IPS DF 6.9 (cell line): ENCODE measurements at regions not wholly inside any gene's neighbourhood (a gene's known extent, or its start where the extent isn't known, plus 50 kb on each side); places are given as distances from the start of the nearest gene placed in this dataset.

ENCODE experiments used
- DNase-seq: peaks from one replicate; pipeline ENCODE4 v3.0.0-alpha.2; 2013; ENCODE audit warnings: low read depth, low spot score
- H3K27ac ChIP-seq: one replicate; pipeline ENCODE4 v1.5.1; 2013; ENCODE audit warnings: low read length, control low read depth
- H3K27me3 ChIP-seq: 2 replicates; pipeline ENCODE4 v1.6.1; 2013; ENCODE audit warnings: mild to moderate bottlenecking, low read length; ENCODE audit not compliant: control insufficient read depth, insufficient read depth
- H3K36me3 ChIP-seq: 2 replicates; pipeline ENCODE4 v1.6.1; 2013; ENCODE audit warnings: low read length; ENCODE audit not compliant: control insufficient read depth, insufficient read depth
- H3K4me1 ChIP-seq: 2 replicates; pipeline ENCODE4 v1.6.1; 2013; ENCODE audit warnings: low read length; ENCODE audit not compliant: control insufficient read depth, insufficient read depth
- H3K4me3 ChIP-seq: 2 replicates; pipeline ENCODE4 v1.5.1; 2013; ENCODE audit warnings: mild to moderate bottlenecking, low read length
- H3K9me3 ChIP-seq: 2 replicates; pipeline ENCODE4 v1.6.1; 2013; ENCODE audit warnings: low read length, inconsistent platforms; ENCODE audit not compliant: control insufficient read depth, insufficient read depth
- WGBS: extraction: QIAGEN DNeasy Blood & Tissue Kit; methylation state at CpG from one replicate; pipeline ENCODE4 v1.1.7; 2013; ENCODE audit warnings: mixed read lengths, missing lambda C conversion rate; ENCODE audit not compliant: insufficient read length, insufficient coverage; 5-methylcytosine and 5-hydroxymethylcytosine counted together

GRCh38 chr4:181964731-181965130, 278.5 kb upstream of the TENM3 start:
- no peaks in the 10 kb centered on the region; the same call in 1 of the 2 replicates for H3K9me3 ChIP-seq
- no peaks in the 10 kb centered on the region for H3K27me3 ChIP-seq
- WGBS, result no CpG with 5 or more reads among the region's 8 CpGs
- H3K36me3 ChIP-seq, result no peaks in the 10 kb centered on the region
- H3K4me3 ChIP-seq, result no peak overlapping the region
- H3K4me1 ChIP-seq, result peaks cover 1% of the 10 kb centered on the region; the same call in 1 of the 2 replicates
- DNase-seq, result no peak
- no peak overlapping the region for H3K27ac ChIP-seq

- Histone ChIP-seq H3K27ac (no peak overlapping the region), H3K36me3 (no peaks in the 10 kb centered on the region), H3K9me3 (no peaks in the 10 kb centered on the region; the same call in 1 of the 2 replicates), H3K4me1 (peaks cover 1% of the 10 kb centered on the region; the same call in 1 of the 2 replicates), H3K27me3 (no peaks in the 10 kb centered on the region), H3K4me3 (no peak overlapping the region)
- no peak for DNase-seq
- no CpG with 5 or more reads among the region's 1 CpG for WGBS
These were observed 277.1 kb upstream of the TENM3 start for GRCh38 chr4:181966104-181966551.

- WGBS, result no CpG with 5 or more reads among the region's 3 CpGs
- Histone ChIP-seq H3K27me3 (no peaks in the 10 kb centered on the region), H3K27ac (no peak overlapping the region), H3K4me3 (no peak overlapping the region), H3K4me1 (peaks cover 1% of the 10 kb centered on the region; the same call in 1 of the 2 replicates), H3K9me3 (no peaks in the 10 kb centered on the region; the same call in 1 of the 2 replicates), H3K36me3 (no peaks in the 10 kb centered on the region)
- no peak for DNase-seq
These were observed 275.8 kb upstream of the TENM3 start for GRCh38 chr4:181967401-181967800.

GRCh38 chr4:181968371-181968770, 274.8 kb upstream of the TENM3 start:
- no peaks in the 10 kb centered on the region for H3K36me3 ChIP-seq
- no peaks in the 10 kb centered on the region for H3K27me3 ChIP-seq
- no CpG with 5 or more reads among the region's 6 CpGs for WGBS
- peaks cover 1% of the 10 kb centered on the region; the same call in 1 of the 2 replicates for H3K4me1 ChIP-seq
- no peak overlapping the region for H3K27ac ChIP-seq
- H3K9me3 ChIP-seq, result no peaks in the 10 kb centered on the region; the same call in 1 of the 2 replicates
- H3K4me3 ChIP-seq, result no peak overlapping the region
- no peak for DNase-seq

GRCh38 chr4:181969151-181969550, 274.1 kb upstream of the TENM3 start:
- Histone ChIP-seq H3K4me1 (peaks cover 1% of the 10 kb centered on the region; the same call in 1 of the 2 replicates), H3K9me3 (no peaks in the 10 kb centered on the region; the same call in 1 of the 2 replicates), H3K4me3 (no peak overlapping the region), H3K36me3 (no peaks in the 10 kb centered on the region), H3K27ac (no peak overlapping the region), H3K27me3 (no peaks in the 10 kb centered on the region)
- DNase-seq, result no peak
- WGBS, result no CpG with 5 or more reads among the region's 5 CpGs

GRCh38 chr4:181970366-181970765, 272.8 kb upstream of the TENM3 start:
- H3K27me3 ChIP-seq, result no peaks in the 10 kb centered on the region
- no peak overlapping the region for H3K4me3 ChIP-seq
- DNase-seq, result no peak
- 0 out of 2 replicates have a peak, but pooled peaks cover 1% of the 10 kb centered on the region for H3K4me1 ChIP-seq
- H3K27ac ChIP-seq, result no peak overlapping the region
- no peaks in the 10 kb centered on the region for H3K9me3 ChIP-seq
- H3K36me3 ChIP-seq, result no peaks in the 10 kb centered on the region
- WGBS, result no CpG with 5 or more reads among the region's 4 CpGs

GRCh38 chr4:181971411-181971810, 271.8 kb upstream of the TENM3 start:
- DNase-seq, result no peak
- H3K27ac ChIP-seq, result no peak overlapping the region

GRCh38 chr4:181971973-181972372, 271.2 kb upstream of the TENM3 start:
- no peaks in the 10 kb centered on the region for H3K4me1 ChIP-seq
- WGBS, result no CpG with 5 or more reads among the region's 3 CpGs
- no peaks in the 10 kb centered on the region for H3K27me3 ChIP-seq
- DNase-seq, result no peak
- H3K9me3 ChIP-seq, result no peaks in the 10 kb centered on the region
- H3K4me3 ChIP-seq, result no peak overlapping the region
- no peak overlapping the region for H3K27ac ChIP-seq
- no peaks in the 10 kb centered on the region for H3K36me3 ChIP-seq

More at GRCh38 chr4:181971411-181971810, 271.8 kb upstream of the TENM3 start:
- Histone ChIP-seq H3K4me1 (0 out of 2 replicates have a peak, but pooled peaks cover 1% of the 10 kb centered on the region), H3K4me3 (no peak overlapping the region), H3K27me3 (no peaks in the 10 kb centered on the region), H3K36me3 (no peaks in the 10 kb centered on the region), H3K9me3 (no peaks in the 10 kb centered on the region)
- WGBS, result no CpG with 5 or more reads among the region's 4 CpGs

GRCh38 chr4:181976764-181977163, 266.4 kb upstream of the TENM3 start:
- DNase-seq, result no peak
- no peaks in the 10 kb centered on the region for H3K27me3 ChIP-seq
- no CpG with 5 or more reads among the region's 8 CpGs for WGBS
- no peaks in the 10 kb centered on the region for H3K9me3 ChIP-seq
- no peaks in the 10 kb centered on the region for H3K36me3 ChIP-seq
- H3K27ac ChIP-seq, result no peak overlapping the region
- H3K4me3 ChIP-seq, result no peak overlapping the region
- H3K4me1 ChIP-seq, result no peaks in the 10 kb centered on the region

GRCh38 chr4:181982437-181982836, 260.8 kb upstream of the TENM3 start:
- no CpG with 5 or more reads among the region's 2 CpGs for WGBS
- no peak overlapping the region for H3K27ac ChIP-seq
- H3K36me3 ChIP-seq, result no peaks in the 10 kb centered on the region
- H3K4me3 ChIP-seq, result no peak overlapping the region
- no peaks in the 10 kb centered on the region for H3K4me1 ChIP-seq
- H3K9me3 ChIP-seq, result no peaks in the 10 kb centered on the region
- no peak for DNase-seq
- no peaks in the 10 kb centered on the region for H3K27me3 ChIP-seq

- Histone ChIP-seq H3K27ac (no peak overlapping the region), H3K9me3 (no peaks in the 10 kb centered on the region), H3K4me3 (no peak overlapping the region), H3K36me3 (no peaks in the 10 kb centered on the region), H3K4me1 (no peaks in the 10 kb centered on the region), H3K27me3 (no peaks in the 10 kb centered on the region)
- WGBS, result no CpG with 5 or more reads among the region's 6 CpGs
- no peak for DNase-seq
These were observed 260.3 kb upstream of the TENM3 start for GRCh38 chr4:181982856-181983255.
